ENCODE measurements at regions not wholly inside any gene's neighbourhood (a gene's known extent, or its start where the extent isn't known, plus 50 kb on each side); places are given as distances from the start of the nearest gene placed in this dataset.

- Mint-ChIP-seq H3K4me1 (ENCODE audit: unreplicated experiment) (no peaks in the 10 kb centered on the region), H3K9me3 (peaks cover 19% of the 10 kb centered on the region)
These were observed 388.7 kb upstream of the RGMA start for GRCh38 chr15:93477721-93478120.

GRCh38 chr15:93477188-93477587 lies 388.2 kb upstream of the RGMA start:
- Mint-ChIP-seq H3K4me1 (ENCODE audit: unreplicated experiment) (peaks cover 3% of the 10 kb centered on the region), H3K27ac (no peak overlapping the region), H3K9me3 (peaks cover 19% of the 10 kb centered on the region), H3K4me3 (no peak overlapping the region), H3K27me3 (peaks cover 4% of the 10 kb centered on the region), H3K36me3 (peaks cover 3% of the 10 kb centered on the region)
- no peak for TF ChIP-seq CTCF (conservative IDR thresholded peaks at IDR 0.05)
- no peak for DNase-seq (ENCODE audit: extremely low spot score, unreplicated experiment)

More at GRCh38 chr15:93477721-93478120, 388.7 kb upstream of the RGMA start:
- H3K27ac Mint-ChIP-seq: no peak overlapping the region
- no peak overlapping the region for H3K4me3 Mint-ChIP-seq
- peaks cover 4% of the 10 kb centered on the region for H3K27me3 Mint-ChIP-seq
- peaks cover 3% of the 10 kb centered on the region for H3K36me3 Mint-ChIP-seq
- no peak for TF ChIP-seq CTCF (conservative IDR thresholded peaks at IDR 0.05)
- DNase-seq (ENCODE audit: extremely low spot score, unreplicated experiment): no peak

DNA sequence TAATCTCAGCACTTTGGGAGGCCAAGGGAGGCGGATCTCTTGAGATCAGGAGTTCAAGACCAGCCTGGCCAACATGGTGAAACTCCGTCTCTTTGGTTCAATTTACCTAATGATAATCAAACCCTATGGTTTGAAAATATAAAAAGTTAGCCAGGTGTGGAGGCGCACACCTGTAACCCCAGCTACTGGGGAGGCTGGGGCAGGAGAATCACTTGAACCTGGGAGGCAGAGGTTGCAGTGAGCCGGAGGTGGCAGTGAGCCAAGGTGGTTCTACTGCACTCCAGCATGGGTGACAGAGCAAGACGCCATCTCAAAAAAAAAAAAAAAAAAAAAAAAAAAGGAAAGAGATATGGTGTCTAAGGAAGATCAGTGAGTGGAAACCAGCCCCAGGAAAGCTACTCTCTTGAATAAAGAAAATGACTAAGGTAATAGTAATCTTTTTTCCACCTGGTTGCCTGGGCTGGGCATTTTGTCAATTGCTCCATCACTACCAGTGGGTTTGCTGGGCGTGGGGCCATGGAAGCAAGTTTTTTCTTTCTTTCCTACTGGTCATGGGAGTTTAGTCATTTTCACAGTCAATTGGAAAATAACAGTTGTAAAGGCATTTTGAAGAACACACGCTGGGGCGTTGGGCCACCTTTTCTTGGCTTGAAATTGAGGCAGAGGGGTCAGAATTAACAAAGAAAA lies 387.6 kb upstream of the RGMA start:
- Mint-ChIP-seq H3K27ac (no peak overlapping the region), H3K9me3 (peaks cover 19% of the 10 kb centered on the region), H3K4me3 (no peak overlapping the region), H3K36me3 (peaks cover 3% of the 10 kb centered on the region), H3K4me1 (ENCODE audit: unreplicated experiment) (peaks cover 7% of the 10 kb centered on the region), H3K27me3 (peaks cover 4% of the 10 kb centered on the region)
- no peak for DNase-seq (ENCODE audit: extremely low spot score, unreplicated experiment)
- no peak for TF ChIP-seq CTCF (conservative IDR thresholded peaks at IDR 0.05)

DNA sequence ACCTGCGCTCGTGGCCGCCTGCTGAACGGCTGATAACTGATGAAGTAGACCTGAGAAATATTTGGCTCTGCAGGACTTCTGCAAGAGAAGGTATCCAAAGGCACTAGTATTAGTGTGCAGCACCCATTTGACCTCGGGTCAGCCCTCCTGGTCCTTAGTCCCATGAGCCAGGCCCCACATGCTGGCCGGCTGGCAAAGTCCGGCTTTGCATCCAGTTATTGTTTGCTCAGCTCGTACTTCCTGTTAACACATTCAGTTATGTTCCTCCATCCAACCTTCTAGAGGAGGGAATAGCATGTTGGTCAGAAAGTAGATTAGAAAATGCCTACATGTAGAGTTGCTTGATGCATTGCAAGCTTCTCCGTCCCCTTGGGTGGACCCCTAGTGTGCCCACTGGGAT lies 385.7 kb upstream of the RGMA start:
- H3K27me3 Mint-ChIP-seq: peaks cover 4% of the 10 kb centered on the region
- no peak for DNase-seq (ENCODE audit: extremely low spot score, unreplicated experiment)
- H3K4me1 Mint-ChIP-seq (ENCODE audit: unreplicated experiment): peaks cover 7% of the 10 kb centered on the region
- H3K27ac Mint-ChIP-seq: no peak overlapping the region
- TF ChIP-seq CTCF (conservative IDR thresholded peaks at IDR 0.05): no peak
- peaks cover 19% of the 10 kb centered on the region for H3K9me3 Mint-ChIP-seq
- no peak overlapping the region for H3K4me3 Mint-ChIP-seq
- H3K36me3 Mint-ChIP-seq: peaks cover 3% of the 10 kb centered on the region

GRCh38 chr15:93469994-93470393 lies 381.0 kb upstream of the RGMA start:
- Mint-ChIP-seq H3K4me1 (ENCODE audit: unreplicated experiment) (peaks cover 15% of the 10 kb centered on the region), H3K36me3 (no peaks in the 10 kb centered on the region), H3K27ac (no peak overlapping the region), H3K27me3 (no peaks in the 10 kb centered on the region), H3K9me3 (peaks cover 12% of the 10 kb centered on the region), H3K4me3 (no peak overlapping the region)
- no peak for DNase-seq (ENCODE audit: extremely low spot score, unreplicated experiment)
- TF ChIP-seq CTCF (conservative IDR thresholded peaks at IDR 0.05): no peak
